NK-92 (cell line): ENCODE measurements at regions not wholly inside any gene's neighbourhood (a gene's known extent, or its start where the extent isn't known, plus 50 kb on each side); places are given as distances from the start of the nearest gene placed in this dataset.

Experiments used
- DNase-seq: peaks from one replicate; lab custom pipeline; 2025; ENCODE audit not compliant: unreplicated experiment; lab: John Stamatoyannopoulos, UW

DNA sequence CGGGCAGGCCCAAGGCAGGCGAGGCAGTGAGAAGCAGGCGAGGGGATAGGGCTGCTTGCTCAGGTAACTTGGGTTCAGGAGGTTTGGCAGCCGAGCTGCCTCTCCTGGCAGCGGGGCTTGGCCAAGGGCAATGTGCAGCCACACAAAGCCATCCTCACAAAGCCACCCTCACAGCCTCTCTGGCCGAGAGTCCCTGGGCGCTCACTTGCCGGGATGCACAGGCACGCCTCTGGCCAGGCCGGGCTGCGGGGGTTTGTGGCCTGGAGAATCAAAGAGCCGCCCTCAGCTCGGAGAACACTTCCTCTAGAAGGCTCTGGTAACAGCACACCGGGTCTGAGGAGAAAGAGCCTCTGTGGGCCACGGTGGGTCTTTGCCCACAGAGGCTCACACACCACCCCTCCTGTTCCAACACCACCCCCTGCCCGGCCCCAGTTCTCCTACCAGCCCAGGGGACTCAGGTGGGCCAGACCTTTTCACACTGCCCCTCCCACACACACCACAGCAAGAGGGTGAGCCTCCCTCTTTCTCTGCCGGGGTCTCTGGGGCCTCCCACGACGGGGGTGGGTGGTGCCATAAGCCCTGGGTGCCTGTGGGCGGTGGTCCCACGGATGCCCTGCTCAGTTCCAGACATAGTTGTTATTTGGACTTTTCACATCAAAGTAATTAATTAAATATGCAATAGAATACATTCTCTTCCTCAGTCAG lies 186.9 kb downstream of the ZFP36L2 start:
- DNase-seq, result no peak

DNA sequence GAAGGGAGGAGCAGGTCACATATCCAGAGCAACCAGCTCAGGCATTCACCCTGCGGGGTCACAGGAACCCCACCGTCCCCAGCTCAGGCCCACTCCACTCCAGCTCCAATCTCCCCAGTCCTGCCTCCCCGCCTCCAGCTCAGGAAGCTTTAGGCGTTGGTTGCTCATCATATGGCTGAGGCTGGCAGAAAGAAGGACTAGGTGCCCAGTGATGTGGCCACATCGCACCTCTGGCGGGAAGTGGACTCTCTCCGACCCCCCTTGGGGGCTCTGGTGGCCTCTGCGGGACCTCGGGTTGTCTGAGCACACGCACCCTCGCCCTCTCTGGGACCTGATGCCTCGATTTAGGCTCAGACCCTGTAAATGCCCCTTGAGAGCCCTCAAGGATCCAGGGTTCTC lies 187.7 kb downstream of the ZFP36L2 start:
- DNase-seq, result no peak

DNA sequence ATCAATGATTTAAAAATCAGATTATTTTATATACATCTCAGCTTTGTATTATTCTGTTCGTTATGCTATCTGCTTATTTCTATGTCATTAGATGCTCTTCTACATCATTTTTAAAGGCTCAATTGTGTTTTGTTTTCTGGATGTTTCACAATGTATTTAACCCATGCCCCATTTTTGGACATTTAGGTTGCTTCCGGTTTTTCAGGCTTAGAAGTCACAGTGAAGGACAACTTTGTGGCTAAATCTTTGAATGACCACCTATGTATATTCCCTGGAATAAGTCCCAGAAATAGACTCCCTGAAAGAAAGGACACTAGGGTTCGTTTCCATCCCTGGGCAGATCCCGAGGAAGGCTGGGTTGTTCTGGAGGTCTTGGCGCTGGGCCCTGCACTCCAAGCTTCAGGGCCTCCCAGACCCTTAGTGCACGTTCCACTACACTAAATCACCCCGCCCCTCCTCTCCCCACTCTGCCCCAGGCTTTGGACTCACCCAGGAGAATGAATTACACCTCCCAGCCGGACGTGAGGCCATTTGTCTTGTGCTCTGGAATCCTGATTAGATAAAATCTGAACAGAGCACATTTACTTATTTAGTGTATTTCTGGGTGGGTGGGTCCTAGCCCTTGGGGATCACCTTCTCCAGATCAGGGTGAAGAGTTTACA lies 188.2 kb downstream of the ZFP36L2 start:
- no peak for DNase-seq

- no peak for DNase-seq
Observed at GRCh38 chr2:43035922-43036321, 190.5 kb downstream of the ZFP36L2 start.

GRCh38 chr2:43034921-43035320 lies 191.5 kb downstream of the ZFP36L2 start:
- DNase-seq, result no peak

DNA sequence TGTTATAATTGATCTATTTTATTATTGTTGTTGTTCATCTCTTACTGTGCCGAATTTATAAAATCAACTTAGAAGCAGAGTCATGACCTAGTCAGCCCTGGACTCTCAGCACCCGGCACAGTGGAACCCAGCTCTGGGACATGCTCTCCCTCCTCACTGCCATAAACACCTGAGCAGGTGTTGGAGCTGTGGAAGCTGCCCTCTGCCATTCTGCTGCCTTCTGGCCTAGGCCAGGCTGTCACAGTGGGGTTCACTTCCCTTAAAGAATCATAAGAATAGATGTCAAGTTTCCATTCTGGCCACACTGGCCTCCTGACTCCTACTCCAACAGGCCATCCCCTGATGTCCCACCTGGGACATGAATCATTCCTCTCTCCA lies 192.2 kb downstream of the ZFP36L2 start:
- no peak for DNase-seq

- DNase-seq, result no peak
Observed at GRCh38 chr2:43033466-43034241, 192.8 kb downstream of the ZFP36L2 start.

- DNase-seq, result no peak
Observed at GRCh38 chr2:43033016-43033270, 193.5 kb downstream of the ZFP36L2 start.

GRCh38 chr2:43032213-43033015 lies 194.0 kb downstream of the ZFP36L2 start:
- DNase-seq, result no peak

GRCh38 chr2:43031471-43032212 lies 194.8 kb downstream of the ZFP36L2 start:
- no peak for DNase-seq

DNA sequence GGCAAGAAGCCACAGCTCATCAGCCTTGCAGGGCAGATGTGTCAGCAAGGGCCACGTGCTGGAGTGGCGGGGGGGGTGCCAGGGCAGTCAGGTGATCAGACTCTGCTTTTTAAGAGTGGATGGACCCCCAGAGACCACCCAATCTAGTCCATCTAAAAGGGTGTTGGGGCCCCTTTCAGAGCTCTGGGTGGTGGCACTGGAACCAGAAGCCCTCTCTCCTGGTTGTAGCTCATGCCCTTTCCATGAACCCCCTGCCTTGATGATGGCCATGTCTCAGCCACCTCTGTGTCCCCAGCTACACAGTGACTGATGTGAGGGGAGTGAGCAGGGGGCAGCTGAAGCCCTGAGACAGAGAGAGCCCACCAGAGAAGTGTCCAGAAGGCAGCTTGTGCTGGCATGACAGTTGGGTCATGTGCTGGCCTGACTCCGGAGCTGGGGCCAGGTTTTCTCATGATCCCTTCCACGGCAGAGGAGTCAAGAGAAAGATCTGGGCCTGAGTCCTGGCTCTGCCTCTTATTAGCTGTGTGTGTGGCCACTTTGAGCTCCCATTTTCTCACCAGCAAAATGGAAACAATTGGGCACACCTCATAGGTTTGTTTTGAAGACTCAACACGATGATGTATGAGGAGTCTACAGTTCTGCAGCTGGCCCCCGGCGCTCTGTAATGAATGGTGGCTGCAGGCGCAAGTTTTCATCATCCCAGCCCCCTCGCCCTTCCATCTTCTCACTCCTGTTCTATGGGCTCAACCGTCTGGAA lies 195.7 kb downstream of the ZFP36L2 start:
- no peak for DNase-seq

DNA sequence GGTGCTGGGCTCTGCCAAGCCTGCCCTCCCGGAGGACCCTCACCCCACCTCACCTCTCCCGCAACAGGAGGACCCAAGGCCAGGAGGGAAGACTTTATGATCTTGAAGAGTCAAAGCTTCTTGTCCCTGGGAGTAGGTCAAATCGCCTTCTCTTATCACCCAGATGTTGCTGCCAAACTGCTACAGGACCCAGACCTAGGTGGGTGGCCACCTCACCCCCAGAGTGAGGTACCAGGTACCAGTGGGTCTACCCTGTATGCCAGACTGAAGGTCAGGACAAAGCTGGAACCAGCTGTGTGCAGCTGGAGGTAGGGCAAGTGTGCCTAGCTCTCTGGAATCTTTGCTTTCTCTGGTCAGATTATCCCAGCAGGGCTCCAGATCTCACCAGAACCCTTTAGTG lies 197.2 kb downstream of the ZFP36L2 start:
- no peak for DNase-seq

DNA sequence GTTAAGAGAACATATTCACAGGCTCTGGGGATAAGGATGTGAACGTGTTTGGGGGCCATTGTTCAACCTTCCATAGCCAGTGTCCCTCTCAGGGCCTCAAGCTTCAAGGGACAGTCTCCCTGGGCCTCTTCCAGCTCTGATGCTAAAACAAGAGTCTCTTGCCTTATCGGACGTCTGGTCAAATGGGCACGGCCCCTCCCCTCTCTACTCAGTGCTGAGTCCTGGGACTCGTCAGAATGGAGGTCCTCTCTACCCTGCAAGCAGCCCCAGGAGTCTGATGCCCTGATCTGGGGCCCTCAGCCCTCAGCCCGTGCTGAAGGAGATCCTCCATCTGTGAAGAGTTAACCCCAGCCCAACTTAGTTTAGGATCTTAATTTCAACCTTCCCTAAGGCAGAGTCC lies 198.2 kb downstream of the ZFP36L2 start:
- DNase-seq, result no peak

DNA sequence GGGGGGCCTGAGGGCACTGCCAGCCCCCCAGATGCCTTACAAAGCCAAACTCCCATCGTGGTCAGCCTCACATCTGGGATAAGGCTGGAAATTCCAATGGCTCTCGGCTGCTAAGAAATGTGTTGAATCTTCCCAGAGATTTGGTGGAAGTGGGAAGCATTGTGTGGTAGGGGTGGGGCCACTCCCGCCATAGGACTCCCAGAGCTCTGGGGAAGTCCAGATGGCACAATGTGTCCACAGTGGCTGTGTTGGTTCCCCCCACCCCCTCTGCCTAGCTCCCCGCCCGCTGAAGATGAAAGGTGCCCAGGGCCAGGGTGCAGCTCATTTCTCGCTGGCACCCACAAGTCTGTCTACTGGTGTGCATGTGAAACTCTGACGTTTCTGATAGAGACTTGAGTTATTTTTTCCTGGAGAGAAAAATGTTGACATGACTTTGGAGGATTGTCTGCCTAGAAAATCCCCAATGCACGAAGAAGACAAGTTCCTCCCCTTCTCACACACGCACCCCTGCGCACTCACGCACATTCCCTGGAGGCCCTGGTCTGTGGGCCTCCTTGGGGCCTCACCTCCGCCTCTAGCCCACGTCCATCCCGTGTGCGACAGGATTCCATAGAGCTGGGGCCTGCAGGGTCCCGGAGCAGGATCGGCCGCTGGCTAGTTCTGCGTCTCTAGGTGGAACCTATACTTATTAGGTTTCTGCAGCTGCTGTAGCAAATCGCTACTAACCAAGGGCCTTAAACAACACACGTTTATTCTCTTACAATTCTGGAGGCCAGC lies 199.1 kb downstream of the ZFP36L2 start:
- DNase-seq, result no peak

GRCh38 chr2:43026426-43027096 lies 199.8 kb downstream of the ZFP36L2 start:
- DNase-seq, result no peak

GRCh38 chr2:43025709-43026295 lies 200.6 kb downstream of the ZFP36L2 start:
- no peak for DNase-seq

DNA sequence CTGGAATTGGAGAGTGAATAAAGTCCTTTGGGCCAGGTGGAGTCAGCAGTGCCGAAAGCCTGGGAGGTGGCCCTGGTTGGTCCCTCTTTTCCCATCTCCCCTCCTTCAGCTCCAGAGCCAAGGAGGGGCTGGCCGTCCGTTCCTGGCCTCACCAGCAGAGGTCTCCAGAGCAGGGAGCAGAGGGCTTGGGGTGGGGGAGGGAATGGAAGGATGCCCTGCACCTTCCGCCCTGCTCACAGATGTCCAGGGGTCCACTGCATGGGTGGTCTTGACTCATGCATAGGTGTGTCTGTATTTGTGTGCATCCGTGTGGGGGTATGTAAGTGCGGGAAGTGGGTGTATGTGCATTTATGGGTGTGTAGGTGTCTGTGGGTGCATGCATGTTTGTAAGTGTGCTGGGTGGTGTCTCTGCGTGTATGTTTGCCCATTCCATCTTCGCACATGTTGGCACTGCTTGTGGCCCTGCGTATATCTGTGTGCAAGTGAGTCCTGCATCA lies 201.8 kb downstream of the ZFP36L2 start:
- DNase-seq, result no peak

DNA sequence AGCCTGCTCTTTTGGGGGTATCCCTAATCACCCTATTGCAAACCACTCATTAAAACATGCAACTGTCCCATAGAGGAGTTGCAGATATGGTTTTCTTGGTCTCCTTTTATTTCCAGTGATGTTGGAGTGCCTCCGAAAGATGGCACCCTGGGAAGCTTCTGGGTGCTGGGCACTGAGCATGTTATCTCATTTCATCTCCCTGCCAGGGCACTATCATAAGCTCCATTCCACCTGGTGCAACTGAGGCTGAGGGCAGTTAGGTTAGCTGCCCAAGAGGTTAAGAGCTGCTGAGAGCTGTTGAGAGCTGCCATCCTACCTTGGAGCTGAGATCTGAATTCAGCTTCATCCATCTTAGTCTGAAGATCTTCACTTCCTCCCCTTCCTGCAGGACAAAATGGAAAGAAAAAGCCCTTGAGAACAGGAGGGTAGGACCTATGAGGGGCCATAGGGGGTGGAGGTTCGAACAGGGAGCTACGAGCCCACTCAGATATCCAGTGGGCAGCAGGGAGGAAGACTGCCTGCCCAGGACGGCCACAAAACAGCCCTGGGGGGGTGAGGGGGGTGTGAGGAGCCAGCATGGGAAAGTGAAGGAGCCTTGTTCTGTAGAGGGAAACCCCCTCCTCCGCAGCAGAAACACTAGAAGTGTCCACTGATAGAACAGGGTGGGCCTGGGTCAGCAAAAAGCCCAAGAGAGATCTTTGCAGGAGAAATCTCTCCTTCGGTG lies 202.5 kb downstream of the ZFP36L2 start:
- DNase-seq, result no peak
